Osteocyte (in vitro differentiated cells): ENCODE measurements at regions not wholly inside any gene's neighbourhood (a gene's known extent, or its start where the extent isn't known, plus 50 kb on each side); places are given as distances from the start of the nearest gene placed in this dataset.

ENCODE experiments used
- DNase-seq: peaks from one replicate; pipeline ENCODE4 v3.0.0; 2021; ENCODE audit warnings: mixed read lengths; ENCODE audit not compliant: unreplicated experiment; ENCODE audit errors: extremely low spot score
- H3K27ac Mint-ChIP-seq: one replicate; pipeline ENCODE4 v1.8.0; 2021; ENCODE audit warnings: mild to moderate bottlenecking, mixed read lengths; ENCODE audit not compliant: unreplicated experiment
- H3K27me3 Mint-ChIP-seq: one replicate; pipeline ENCODE4 v1.8.0; 2021; ENCODE audit warnings: mixed read lengths; ENCODE audit not compliant: unreplicated experiment
- H3K36me3 Mint-ChIP-seq: one replicate; pipeline ENCODE4 v1.8.0; 2021; ENCODE audit warnings: mixed read lengths; ENCODE audit not compliant: unreplicated experiment
- H3K4me1 Mint-ChIP-seq: one replicate; pipeline ENCODE4 v1.8.0; 2021; ENCODE audit warnings: mixed read lengths; ENCODE audit not compliant: unreplicated experiment
- H3K4me3 Mint-ChIP-seq: one replicate; pipeline ENCODE4 v1.8.0; 2021; ENCODE audit warnings: mild to moderate bottlenecking, moderate library complexity, mixed read lengths; ENCODE audit not compliant: unreplicated experiment
- H3K9me3 Mint-ChIP-seq: one replicate; pipeline ENCODE4 v1.8.0; 2021; ENCODE audit warnings: mixed read lengths; ENCODE audit not compliant: unreplicated experiment
- CTCF ChIP-seq: fragments of 200-600 bp; sonication (generic); IDR thresholded peaks from 2 replicates; pipeline ENCODE4 v1.5.0; 2021; ENCODE audit warnings: antibody characterized with exemption, mild to moderate bottlenecking, moderate library complexity

GRCh38 chr7:94251-94801, 98.0 kb upstream of the FAM20C start:
- no peaks in the 10 kb centered on the region for H3K27me3 Mint-ChIP-seq
- TF ChIP-seq CTCF: no peak
- peak; percentile 25 for DNase-seq
- H3K9me3 Mint-ChIP-seq: peaks cover 8% of the 10 kb centered on the region
- H3K27ac Mint-ChIP-seq: no peak overlapping the region
- H3K36me3 Mint-ChIP-seq: peaks cover 2% of the 10 kb centered on the region
- no peak overlapping the region for H3K4me3 Mint-ChIP-seq
- H3K4me1 Mint-ChIP-seq: peaks cover 48% of the 10 kb centered on the region

- Mint-ChIP-seq H3K4me1 (peaks cover 47% of the 10 kb centered on the region), H3K27me3 (no peaks in the 10 kb centered on the region), H3K27ac (no peak overlapping the region), H3K9me3 (peaks cover 8% of the 10 kb centered on the region), H3K4me3 (no peak overlapping the region), H3K36me3 (peaks cover 2% of the 10 kb centered on the region)
- DNase-seq: no peak
- TF ChIP-seq CTCF: no peak
Measured at GRCh38 chr7:95180-95862, 97.0 kb upstream of the FAM20C start.

DNA sequence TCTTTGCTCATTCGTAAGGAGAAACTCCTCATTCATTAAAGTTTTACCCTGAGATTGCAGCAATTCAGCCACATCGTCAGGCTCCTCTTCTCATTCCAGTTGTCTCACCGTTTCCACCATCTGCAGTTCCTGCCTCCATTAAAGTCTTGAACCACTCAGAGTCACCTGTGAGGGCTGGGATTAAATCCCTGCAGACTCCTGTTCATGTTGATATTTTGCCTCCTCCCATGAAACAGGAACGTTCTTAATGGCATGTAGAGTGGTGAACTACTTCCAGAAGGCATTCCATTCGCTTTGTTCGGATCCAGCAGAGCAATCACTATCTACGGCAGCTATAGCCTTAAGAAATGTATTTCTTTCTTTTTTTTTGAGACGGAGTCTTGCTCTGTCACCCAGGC, 96.5 kb upstream of the FAM20C start:
- H3K27ac Mint-ChIP-seq: no peak overlapping the region
- no peak overlapping the region for H3K4me3 Mint-ChIP-seq
- peaks cover 8% of the 10 kb centered on the region for H3K9me3 Mint-ChIP-seq
- no peaks in the 10 kb centered on the region for H3K27me3 Mint-ChIP-seq
- DNase-seq: no peak
- no peak for TF ChIP-seq CTCF
- H3K4me1 Mint-ChIP-seq: peaks cover 47% of the 10 kb centered on the region
- H3K36me3 Mint-ChIP-seq: peaks cover 2% of the 10 kb centered on the region

DNA sequence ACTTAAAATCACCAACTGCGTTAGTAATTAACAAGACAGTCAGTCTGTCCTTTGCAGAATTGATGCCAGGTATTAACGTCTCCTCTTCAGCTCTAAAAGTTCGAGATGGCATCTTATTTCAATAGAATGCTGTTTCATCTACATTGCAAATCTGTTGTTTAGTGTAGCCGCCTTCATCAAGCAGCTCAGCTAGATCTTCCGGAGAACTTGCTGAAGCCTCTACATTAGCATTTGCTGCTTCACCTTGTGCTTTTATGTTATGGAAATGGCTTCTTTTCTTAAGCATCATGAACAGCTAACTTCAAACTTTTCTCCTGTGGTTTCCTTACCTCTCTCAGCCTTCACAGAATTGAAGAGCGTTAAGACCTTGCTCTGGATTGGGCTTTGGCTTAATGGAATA, 95.5 kb upstream of the FAM20C start:
- H3K4me3 Mint-ChIP-seq: no peak overlapping the region
- TF ChIP-seq CTCF: no peak
- peaks cover 48% of the 10 kb centered on the region for H3K4me1 Mint-ChIP-seq
- H3K27ac Mint-ChIP-seq: no peak overlapping the region
- H3K36me3 Mint-ChIP-seq: peaks cover 2% of the 10 kb centered on the region
- peaks cover 8% of the 10 kb centered on the region for H3K9me3 Mint-ChIP-seq
- DNase-seq: no peak
- H3K27me3 Mint-ChIP-seq: no peaks in the 10 kb centered on the region

DNA sequence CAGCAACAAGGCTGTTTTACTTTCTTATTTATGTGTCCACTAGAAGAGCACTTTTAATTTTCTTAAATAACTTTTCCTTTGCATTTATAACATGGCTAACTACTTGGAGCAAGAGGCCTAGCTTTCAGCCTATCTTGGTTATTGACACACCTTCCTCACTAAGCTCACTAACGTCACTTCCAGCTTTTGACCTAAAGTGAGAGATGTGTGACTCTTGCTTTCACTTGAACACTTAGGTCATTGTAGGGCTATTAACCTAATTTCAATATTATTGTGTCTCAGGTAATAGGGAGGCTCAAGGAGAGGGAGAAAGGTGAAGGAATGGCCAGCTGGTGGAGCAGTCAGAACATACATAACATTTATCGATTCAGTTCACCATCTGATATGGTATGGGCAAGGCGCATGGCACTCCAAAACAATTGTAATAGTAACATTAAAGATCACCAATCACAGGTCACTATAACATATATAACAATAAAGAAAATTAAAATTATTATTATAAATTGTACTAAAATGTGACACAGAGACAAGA, 95.0 kb upstream of the FAM20C start:
- H3K27ac Mint-ChIP-seq: no peak overlapping the region
- no peak overlapping the region for H3K4me3 Mint-ChIP-seq
- peaks cover 8% of the 10 kb centered on the region for H3K9me3 Mint-ChIP-seq
- TF ChIP-seq CTCF: no peak
- H3K4me1 Mint-ChIP-seq: peaks cover 48% of the 10 kb centered on the region
- peaks cover 2% of the 10 kb centered on the region for H3K36me3 Mint-ChIP-seq
- no peak for DNase-seq
- H3K27me3 Mint-ChIP-seq: no peaks in the 10 kb centered on the region
